Neural cell (in vitro differentiated cells): ENCODE measurements at regions not wholly inside any gene's neighbourhood (a gene's known extent, or its start where the extent isn't known, plus 50 kb on each side); places are given as distances from the start of the nearest gene placed in this dataset.

Experiments
- CTCF ChIP-seq: fragments of 450-650 bp; IDR thresholded peaks from 2 replicates; pipeline ENCODE4 v1.5.1; 2014; ENCODE audit warnings: antibody characterized with exemption, mild to moderate bottlenecking, moderate library complexity; ENCODE audit not compliant: poor library complexity, severe bottlenecking
- RAD21 ChIP-seq: fragments of 450-650 bp; conservative IDR thresholded peaks from 2 replicates; pipeline ENCODE4 v1.6.1; 2014; ENCODE audit warnings: antibody characterized with exemption, mild to moderate bottlenecking, moderate library complexity
- REST ChIP-seq: IDR thresholded peaks from 2 replicates; pipeline ENCODE4 v1.6.1; 2012; ENCODE audit warnings: borderline replicate concordance
- TAF1 ChIP-seq: IDR thresholded peaks from 2 replicates; pipeline ENCODE4 v1.6.1; 2012; ENCODE audit warnings: low read depth

GRCh38 chr3:55172913-55173312, 245.1 kb upstream of the LRTM1 start:
- TF ChIP-seq REST: no peak
- TF ChIP-seq TAF1: no peak
- TF ChIP-seq CTCF: no peak
- TF ChIP-seq RAD21: no peak
